SH-SY5Y (cell line): ENCODE measurements at regions not wholly inside any gene's neighbourhood (a gene's known extent, or its start where the extent isn't known, plus 50 kb on each side); places are given as distances from the start of the nearest gene placed in this dataset.

Experiments used
- GATA2 ChIP-seq: IDR thresholded peaks from 2 replicates; pipeline ENCODE4 v1.6.1; 2011; ENCODE audit warnings: mild to moderate bottlenecking, low read depth, low read length
- GATA3 ChIP-seq: IDR thresholded peaks from 2 replicates; pipeline ENCODE4 v1.6.1; 2011; ENCODE audit warnings: low read depth, mild to moderate bottlenecking, low read length, moderate library complexity

DNA sequence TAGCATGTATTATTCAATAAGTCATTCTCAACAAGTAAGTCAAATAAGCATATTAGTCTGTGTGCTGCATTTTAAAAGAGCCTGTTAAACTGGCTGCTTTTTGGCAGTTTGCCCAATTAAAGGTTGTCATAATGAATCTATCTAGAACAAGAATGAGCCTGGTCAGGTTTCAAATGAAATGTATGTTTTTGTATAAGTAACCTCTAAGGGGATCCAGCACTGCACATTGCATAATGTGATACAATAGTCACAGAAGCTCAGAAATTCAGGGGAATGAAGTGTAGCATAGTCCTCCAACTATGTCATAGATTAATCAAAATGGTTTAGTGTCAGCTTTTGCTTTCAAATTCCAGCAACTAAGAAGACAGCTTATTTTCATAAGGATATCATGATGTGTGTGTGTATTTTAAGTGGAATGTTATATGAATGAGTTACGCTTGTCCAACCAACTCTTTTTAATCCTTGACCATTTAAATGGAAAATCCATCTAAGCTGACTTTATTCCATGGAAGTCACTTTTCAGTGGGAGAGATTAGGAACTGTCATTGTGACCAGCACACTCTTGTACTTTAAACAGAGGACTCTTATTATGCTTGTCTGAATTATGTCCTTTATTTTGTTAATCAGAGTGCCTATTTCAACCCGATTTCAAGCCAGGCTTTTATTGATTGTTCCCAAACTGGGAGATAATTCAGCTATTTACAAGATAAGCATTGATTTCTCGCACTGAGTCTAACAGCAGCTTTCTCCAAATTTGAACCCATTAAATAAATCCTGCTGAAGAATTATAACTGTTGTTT, 283.9 kb upstream of the ADAMTSL1 start:
- TF ChIP-seq GATA2 (no peak), GATA3 (no peak)
